ENCODE measurements at regions not wholly inside any gene's neighbourhood (a gene's known extent, or its start where the extent isn't known, plus 50 kb on each side); places are given as distances from the start of the nearest gene placed in this dataset.

- no peak overlapping the region for H3K4me3 ChIP-seq (ENCODE audit: low read length)
- peaks cover 4% of the 10 kb centered on the region for H3K4me1 ChIP-seq (ENCODE audit: control insufficient read depth, insufficient read depth, low read length)
- H3K36me3 ChIP-seq (ENCODE audit: control insufficient read depth, insufficient read depth, low read length, severe bottlenecking): no peaks in the 10 kb centered on the region
- H3K9ac ChIP-seq (ENCODE audit: low read length): no peak overlapping the region
- DNase-seq (ENCODE audit: low read depth): no peak
- H3K9me3 ChIP-seq (ENCODE audit: control insufficient read depth, low read length): no peaks in the 10 kb centered on the region
- H3K27me3 ChIP-seq (replicated peaks; ENCODE audit: control insufficient read depth, insufficient read depth, low read length): peaks cover 31% of the 10 kb centered on the region
These were observed 175.9 kb downstream of the LPIN1 start for GRCh38 chr2:11922294-11922693.

GRCh38 chr2:11923935-11924334, 177.5 kb downstream of the LPIN1 start:
- no peak overlapping the region for H3K9ac ChIP-seq (ENCODE audit: low read length)
- no peak for DNase-seq (ENCODE audit: low read depth)
- peaks cover 4% of the 10 kb centered on the region for H3K4me1 ChIP-seq (ENCODE audit: control insufficient read depth, insufficient read depth, low read length)
- H3K36me3 ChIP-seq (ENCODE audit: control insufficient read depth, insufficient read depth, low read length, severe bottlenecking): no peaks in the 10 kb centered on the region
- no peak overlapping the region for H3K4me3 ChIP-seq (ENCODE audit: low read length)
- H3K9me3 ChIP-seq (ENCODE audit: control insufficient read depth, low read length): no peaks in the 10 kb centered on the region
- peaks cover 44% of the 10 kb centered on the region for H3K27me3 ChIP-seq (replicated peaks; ENCODE audit: control insufficient read depth, insufficient read depth, low read length)

GRCh38 chr2:11925295-11926066, 179.0 kb downstream of the LPIN1 start:
- Histone ChIP-seq H3K4me3 (ENCODE audit: low read length) (no peak overlapping the region), H3K36me3 (ENCODE audit: control insufficient read depth, insufficient read depth, low read length, severe bottlenecking) (no peaks in the 10 kb centered on the region), H3K27me3 (replicated peaks; ENCODE audit: control insufficient read depth, insufficient read depth, low read length) (peaks cover 41% of the 10 kb centered on the region), H3K9me3 (ENCODE audit: control insufficient read depth, low read length) (no peaks in the 10 kb centered on the region), H3K4me1 (ENCODE audit: control insufficient read depth, insufficient read depth, low read length) (peaks cover 4% of the 10 kb centered on the region), H3K9ac (ENCODE audit: low read length) (no peak overlapping the region)
- DNase-seq (ENCODE audit: low read depth): no peak

- H3K36me3 ChIP-seq (ENCODE audit: control insufficient read depth, insufficient read depth, low read length, severe bottlenecking): no peaks in the 10 kb centered on the region
- H3K27me3 ChIP-seq (replicated peaks; ENCODE audit: control insufficient read depth, insufficient read depth, low read length): peaks cover 17% of the 10 kb centered on the region
- no peak for DNase-seq (ENCODE audit: low read depth)
- no peaks in the 10 kb centered on the region for H3K4me1 ChIP-seq (ENCODE audit: control insufficient read depth, insufficient read depth, low read length)
- no peak overlapping the region for H3K9ac ChIP-seq (ENCODE audit: low read length)
- no peak overlapping the region for H3K4me3 ChIP-seq (ENCODE audit: low read length)
- no peaks in the 10 kb centered on the region for H3K9me3 ChIP-seq (ENCODE audit: control insufficient read depth, low read length)
These were observed 183.9 kb downstream of the LPIN1 start for GRCh38 chr2:11930211-11930761.

- H3K4me1 ChIP-seq (ENCODE audit: control insufficient read depth, insufficient read depth, low read length): no peaks in the 10 kb centered on the region
- no peaks in the 10 kb centered on the region for H3K9me3 ChIP-seq (ENCODE audit: control insufficient read depth, low read length)
- H3K27me3 ChIP-seq (replicated peaks; ENCODE audit: control insufficient read depth, insufficient read depth, low read length): peaks cover 17% of the 10 kb centered on the region
- DNase-seq (ENCODE audit: low read depth): no peak
- H3K36me3 ChIP-seq (ENCODE audit: control insufficient read depth, insufficient read depth, low read length, severe bottlenecking): no peaks in the 10 kb centered on the region
- no peak overlapping the region for H3K4me3 ChIP-seq (ENCODE audit: low read length)
- H3K9ac ChIP-seq (ENCODE audit: low read length): no peak overlapping the region
These were observed 185.6 kb downstream of the LPIN1 start for GRCh38 chr2:11932048-11932512.

- Histone ChIP-seq H3K9ac (ENCODE audit: low read length) (no peak overlapping the region), H3K4me1 (ENCODE audit: control insufficient read depth, insufficient read depth, low read length) (no peaks in the 10 kb centered on the region), H3K36me3 (ENCODE audit: control insufficient read depth, insufficient read depth, low read length, severe bottlenecking) (no peaks in the 10 kb centered on the region), H3K4me3 (ENCODE audit: low read length) (no peak overlapping the region), H3K9me3 (ENCODE audit: control insufficient read depth, low read length) (no peaks in the 10 kb centered on the region), H3K27me3 (replicated peaks; ENCODE audit: control insufficient read depth, insufficient read depth, low read length) (peaks cover 10% of the 10 kb centered on the region)
- no peak for DNase-seq (ENCODE audit: low read depth)
These were observed 186.5 kb downstream of the LPIN1 start for GRCh38 chr2:11932962-11933361.

GRCh38 chr2:11933854-11934253, 187.4 kb downstream of the LPIN1 start:
- Histone ChIP-seq H3K9me3 (ENCODE audit: control insufficient read depth, low read length) (no peaks in the 10 kb centered on the region), H3K9ac (ENCODE audit: low read length) (no peak overlapping the region), H3K4me1 (ENCODE audit: control insufficient read depth, insufficient read depth, low read length) (no peaks in the 10 kb centered on the region), H3K4me3 (ENCODE audit: low read length) (no peak overlapping the region), H3K27me3 (replicated peaks; ENCODE audit: control insufficient read depth, insufficient read depth, low read length) (peaks cover 3% of the 10 kb centered on the region), H3K36me3 (ENCODE audit: control insufficient read depth, insufficient read depth, low read length, severe bottlenecking) (no peaks in the 10 kb centered on the region)
- no peak for DNase-seq (ENCODE audit: low read depth)

GRCh38 chr2:11936761-11937160, 190.3 kb downstream of the LPIN1 start:
- Histone ChIP-seq H3K36me3 (ENCODE audit: control insufficient read depth, insufficient read depth, low read length, severe bottlenecking) (no peaks in the 10 kb centered on the region), H3K4me1 (ENCODE audit: control insufficient read depth, insufficient read depth, low read length) (no peaks in the 10 kb centered on the region), H3K9me3 (ENCODE audit: control insufficient read depth, low read length) (no peaks in the 10 kb centered on the region), H3K27me3 (replicated peaks; ENCODE audit: control insufficient read depth, insufficient read depth, low read length) (no peaks in the 10 kb centered on the region), H3K9ac (ENCODE audit: low read length) (no peak overlapping the region), H3K4me3 (ENCODE audit: low read length) (no peak overlapping the region)
- DNase-seq (ENCODE audit: low read depth): no peak

GRCh38 chr2:11938196-11938595, 191.8 kb downstream of the LPIN1 start:
- Histone ChIP-seq H3K9ac (ENCODE audit: low read length) (no peak overlapping the region), H3K4me3 (ENCODE audit: low read length) (no peak overlapping the region), H3K27me3 (replicated peaks; ENCODE audit: control insufficient read depth, insufficient read depth, low read length) (peaks cover 3% of the 10 kb centered on the region), H3K9me3 (ENCODE audit: control insufficient read depth, low read length) (no peaks in the 10 kb centered on the region), H3K36me3 (ENCODE audit: control insufficient read depth, insufficient read depth, low read length, severe bottlenecking) (no peaks in the 10 kb centered on the region), H3K4me1 (ENCODE audit: control insufficient read depth, insufficient read depth, low read length) (no peaks in the 10 kb centered on the region)
- no peak for DNase-seq (ENCODE audit: low read depth)

- DNase-seq (ENCODE audit: low read depth): no peak
- no peaks in the 10 kb centered on the region for H3K36me3 ChIP-seq (ENCODE audit: control insufficient read depth, insufficient read depth, low read length, severe bottlenecking)
- peaks cover 3% of the 10 kb centered on the region for H3K27me3 ChIP-seq (replicated peaks; ENCODE audit: control insufficient read depth, insufficient read depth, low read length)
- no peak overlapping the region for H3K4me3 ChIP-seq (ENCODE audit: low read length)
- H3K4me1 ChIP-seq (ENCODE audit: control insufficient read depth, insufficient read depth, low read length): no peaks in the 10 kb centered on the region
- no peaks in the 10 kb centered on the region for H3K9me3 ChIP-seq (ENCODE audit: control insufficient read depth, low read length)
- H3K9ac ChIP-seq (ENCODE audit: low read length): no peak overlapping the region
These were observed 193.1 kb downstream of the LPIN1 start for GRCh38 chr2:11939523-11939922.

GRCh38 chr2:11940121-11940743, 193.8 kb downstream of the LPIN1 start:
- no peaks in the 10 kb centered on the region for H3K4me1 ChIP-seq (ENCODE audit: control insufficient read depth, insufficient read depth, low read length)
- no peaks in the 10 kb centered on the region for H3K9me3 ChIP-seq (ENCODE audit: control insufficient read depth, low read length)
- DNase-seq (ENCODE audit: low read depth): no peak
- H3K36me3 ChIP-seq (ENCODE audit: control insufficient read depth, insufficient read depth, low read length, severe bottlenecking): no peaks in the 10 kb centered on the region
- H3K27me3 ChIP-seq (replicated peaks; ENCODE audit: control insufficient read depth, insufficient read depth, low read length): peaks cover 3% of the 10 kb centered on the region
- H3K4me3 ChIP-seq (ENCODE audit: low read length): no peak overlapping the region
- H3K9ac ChIP-seq (ENCODE audit: low read length): no peak overlapping the region

Measured in adipocyte (in vitro differentiated cells).